GM19372 (cell line): ENCODE measurements at regions not wholly inside any gene's neighbourhood (a gene's known extent, or its start where the extent isn't known, plus 50 kb on each side); places are given as distances from the start of the nearest gene placed in this dataset.

Experiments
- ATAC-seq: cut with Tn5 transposase; IDR thresholded peaks from one replicate; pipeline ENCODE4 v1.9.1; 2021; ENCODE audit warnings: mild to moderate bottlenecking, low read depth, moderate library complexity; ENCODE audit not compliant: unreplicated experiment

DNA sequence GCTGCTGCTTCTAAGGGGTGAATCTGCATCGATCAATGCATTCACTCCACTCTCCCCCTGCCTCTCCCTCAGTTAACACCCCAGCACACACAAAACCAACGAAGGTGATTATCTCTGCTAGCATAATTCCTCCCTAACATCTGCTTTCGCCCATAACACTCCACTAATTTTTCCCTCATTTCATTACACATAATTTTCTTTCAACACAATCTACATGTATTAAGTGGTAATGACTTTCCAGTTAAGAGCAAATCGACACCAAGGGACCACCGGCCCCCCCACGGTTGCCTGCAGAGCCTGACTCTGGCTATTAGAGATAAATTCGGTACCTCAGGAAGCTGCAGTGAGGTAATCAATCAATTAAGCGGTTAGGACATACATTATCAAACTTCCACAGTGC lies 1115.6 kb downstream of the BCL11B start:
- ATAC-seq = no peak

- no peak for ATAC-seq
Measured at GRCh38 chr14:98160901-98161300, 1111.1 kb downstream of the BCL11B start.

GRCh38 chr14:98161356-98161755 lies 1110.6 kb downstream of the BCL11B start:
- no peak for ATAC-seq

DNA sequence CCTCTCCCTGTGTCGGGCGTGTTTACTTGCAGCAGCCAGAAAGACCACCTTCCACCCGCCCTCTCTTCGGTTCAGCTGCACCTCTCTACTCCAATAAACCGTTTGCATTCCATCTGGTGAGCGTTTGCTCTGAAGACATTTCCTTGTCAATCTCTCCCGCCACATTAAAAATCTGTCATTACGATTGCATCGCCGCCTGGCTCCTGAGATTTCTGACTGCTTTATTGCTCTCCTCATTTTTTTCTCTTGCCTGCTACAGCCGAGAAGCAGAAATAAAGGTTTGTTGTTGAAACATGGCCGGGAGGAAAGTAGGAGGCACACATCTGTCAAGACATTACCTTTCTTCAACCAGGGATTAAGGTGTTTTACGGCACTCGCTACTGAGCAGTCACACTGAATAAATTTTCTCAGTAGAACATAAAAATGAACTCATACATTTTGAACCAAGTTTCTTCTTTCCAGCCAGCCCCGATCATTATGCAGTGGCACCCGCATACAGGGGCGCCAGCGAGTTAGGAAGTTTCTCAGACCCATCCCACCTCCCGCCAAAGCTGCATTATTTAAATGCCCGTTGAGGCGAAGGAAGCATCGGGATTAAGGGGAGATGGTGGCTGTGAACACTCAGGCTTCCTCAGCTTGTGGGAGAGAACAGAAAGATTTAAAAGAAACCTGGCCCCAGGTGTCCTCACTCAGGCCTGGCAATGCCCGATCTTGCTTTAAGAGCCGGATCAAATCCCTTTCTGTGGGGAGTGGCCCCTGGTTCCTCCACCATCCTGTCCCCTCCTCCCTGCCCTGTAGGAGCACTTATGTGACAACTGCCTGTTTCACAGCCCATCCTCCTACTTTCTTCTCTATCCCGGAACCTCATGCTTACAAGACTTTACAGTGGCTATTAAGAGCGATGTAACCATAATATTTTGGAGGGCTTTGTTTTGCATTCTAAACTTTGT lies 1108.9 kb downstream of the BCL11B start:
- ATAC-seq = no peak

GRCh38 chr14:98163873-98164272 lies 1108.1 kb downstream of the BCL11B start:
- ATAC-seq = no peak

DNA sequence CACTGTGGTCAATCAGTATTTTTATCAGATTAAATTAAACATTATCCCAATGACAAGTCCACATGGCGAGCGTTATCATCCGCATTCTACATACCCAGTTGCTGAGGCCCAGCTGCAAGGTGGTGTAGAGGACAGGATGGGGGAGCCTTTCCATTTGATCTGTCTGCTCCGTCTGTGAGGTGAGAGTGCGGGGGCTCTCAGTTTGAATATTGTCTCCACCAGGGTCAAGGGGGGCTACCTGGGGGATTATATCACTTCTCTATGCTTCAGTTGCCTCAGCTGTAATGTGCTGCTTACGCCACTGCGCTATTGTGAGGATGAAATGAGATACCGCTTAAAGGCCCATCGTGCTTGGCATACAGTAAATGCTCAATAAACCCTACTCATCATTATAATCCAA lies 1106.0 kb downstream of the BCL11B start:
- no peak for ATAC-seq

DNA sequence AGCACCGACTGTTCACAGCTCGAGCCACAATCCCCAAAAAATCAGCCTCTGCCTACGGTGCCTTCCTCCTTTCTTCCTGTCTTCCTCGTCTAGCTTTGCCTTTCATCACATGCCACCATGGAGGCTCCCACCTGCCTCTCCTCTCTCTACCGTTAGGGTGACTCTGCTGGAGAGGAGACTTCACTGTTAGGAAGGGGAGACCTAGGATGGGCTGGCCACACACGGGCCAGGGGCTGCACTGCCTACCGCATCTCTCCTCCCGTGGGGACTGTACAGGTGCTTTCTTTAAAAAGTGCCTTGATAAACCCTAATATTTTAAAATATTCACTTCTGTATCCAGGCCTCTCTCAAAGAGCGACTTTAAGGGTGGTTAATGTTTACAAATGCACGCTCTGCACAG lies 1104.7 kb downstream of the BCL11B start:
- no peak for ATAC-seq

DNA sequence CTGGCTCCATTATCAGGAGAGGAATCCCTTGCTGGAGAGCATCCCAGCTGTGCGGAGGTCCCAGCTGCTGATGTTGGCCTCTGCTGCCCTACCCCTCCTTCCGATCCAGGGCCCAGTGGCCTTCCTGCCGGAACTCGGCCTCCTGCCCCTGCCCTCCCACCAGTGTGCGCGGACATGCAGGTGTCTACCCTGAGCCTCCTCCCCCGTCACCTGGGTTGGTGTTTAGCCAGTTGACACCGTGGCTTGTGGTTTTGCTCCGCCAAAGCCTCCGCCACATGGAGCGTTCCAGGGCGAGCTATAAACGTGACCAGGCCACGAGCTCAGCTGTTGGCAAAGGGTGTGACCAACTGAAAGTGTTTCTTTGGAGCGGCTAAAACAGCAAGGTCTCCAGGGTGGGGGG lies 1104.3 kb downstream of the BCL11B start:
- ATAC-seq = no peak

DNA sequence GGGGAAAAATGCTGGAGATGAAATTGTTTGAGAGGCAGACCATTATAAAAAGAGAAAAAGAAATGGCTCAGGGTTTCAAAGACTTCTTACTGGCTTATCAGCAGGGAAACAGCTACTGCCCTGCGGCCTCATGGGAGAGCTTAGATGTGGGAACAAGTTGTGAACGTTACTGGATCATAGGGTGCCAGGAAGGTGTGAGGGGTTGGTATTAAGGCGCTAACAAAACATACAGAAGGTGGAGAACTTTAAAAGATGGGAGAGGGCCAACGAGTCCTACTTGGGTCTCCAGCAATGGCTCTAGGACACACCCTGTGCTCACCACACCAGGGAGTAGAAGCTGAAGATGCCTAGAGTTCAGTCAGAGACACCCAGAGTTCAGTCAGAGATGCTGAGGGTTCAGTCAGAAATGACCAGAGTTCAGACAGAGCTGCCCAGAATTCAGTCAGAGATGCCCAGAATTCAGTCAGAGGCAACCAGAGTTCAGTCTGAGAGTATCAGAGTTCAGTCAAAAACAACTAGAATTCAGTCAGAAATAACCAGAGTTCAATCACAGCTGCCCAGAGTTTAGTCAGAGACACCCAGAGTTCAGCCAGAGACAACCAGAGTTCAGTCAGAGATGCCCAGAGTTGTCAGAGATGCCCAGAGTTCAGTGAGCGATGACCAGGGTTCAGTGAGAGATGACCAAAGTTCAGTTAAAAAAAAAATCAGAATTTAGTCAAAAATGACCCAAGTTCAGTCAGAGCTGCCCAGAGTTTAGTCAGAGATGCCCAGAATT lies 1103.6 kb downstream of the BCL11B start:
- ATAC-seq = no peak

DNA sequence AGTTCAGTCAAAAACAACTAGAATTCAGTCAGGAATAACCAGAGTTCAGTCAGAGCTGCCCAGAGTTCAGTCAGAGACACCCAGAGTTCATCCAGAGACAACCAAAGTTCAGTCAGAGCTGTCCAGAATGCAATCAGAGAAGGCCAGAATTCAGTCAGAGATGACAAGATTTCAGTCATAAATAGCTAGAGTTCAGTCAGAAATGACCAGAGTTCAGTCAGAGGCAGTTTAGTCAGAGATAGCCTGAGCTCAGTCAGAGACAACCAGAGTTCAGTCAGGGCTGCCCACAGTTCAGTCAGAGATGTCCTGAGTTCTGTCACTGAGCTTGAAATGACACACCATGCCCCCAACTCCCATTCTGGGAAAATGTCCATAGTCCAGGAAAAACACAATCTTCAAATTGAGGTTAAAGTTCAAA lies 1102.8 kb downstream of the BCL11B start:
- ATAC-seq = no peak

- no peak for ATAC-seq
Measured at GRCh38 chr14:98170575-98170974, 1101.4 kb downstream of the BCL11B start.

DNA sequence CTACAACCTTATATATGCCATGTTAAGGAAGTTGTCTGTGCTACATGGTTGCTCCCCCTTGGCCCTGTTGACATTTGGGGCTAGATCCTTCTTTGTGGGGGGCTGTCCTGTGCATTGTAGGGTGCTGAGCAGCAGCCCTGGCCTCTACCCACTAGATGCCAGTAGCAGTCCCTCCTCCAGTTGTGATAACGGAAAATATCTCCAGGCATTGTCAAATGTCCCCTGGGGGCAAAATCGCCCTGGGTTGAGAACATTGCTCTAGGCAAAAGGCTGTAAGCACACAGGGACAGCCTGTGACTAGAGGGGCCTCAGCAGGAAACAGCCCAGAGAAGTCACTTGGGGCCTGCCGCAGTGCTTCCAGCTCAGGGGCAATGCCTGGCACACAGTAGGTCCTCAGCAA lies 1100.3 kb downstream of the BCL11B start:
- no peak for ATAC-seq

- no peak for ATAC-seq
Measured at GRCh38 chr14:98172243-98172778, 1099.7 kb downstream of the BCL11B start.

GRCh38 chr14:98173305-98173704 lies 1098.7 kb downstream of the BCL11B start:
- no peak for ATAC-seq

DNA sequence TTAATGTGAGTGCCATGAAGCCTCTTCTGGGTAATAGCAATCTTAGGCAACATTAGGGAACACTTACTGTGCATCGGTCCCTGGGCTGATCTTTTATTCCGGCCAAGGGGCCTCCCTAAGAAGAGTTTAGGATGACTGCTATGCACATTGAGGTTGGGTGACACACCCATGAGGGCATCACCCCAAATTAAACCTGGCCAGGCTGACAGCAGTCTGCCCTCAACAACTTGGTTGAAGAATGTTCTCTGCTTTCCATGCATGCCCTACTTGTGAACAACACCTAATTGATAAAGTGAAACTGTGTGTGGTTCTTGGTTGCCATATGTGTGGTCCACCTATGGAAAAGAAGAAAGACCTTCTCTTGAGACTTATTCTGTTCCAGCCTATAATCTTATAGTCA lies 1098.0 kb downstream of the BCL11B start:
- ATAC-seq = no peak

GRCh38 chr14:98175436-98175835 lies 1096.6 kb downstream of the BCL11B start:
- ATAC-seq = no peak

GRCh38 chr14:98175881-98176280 lies 1096.1 kb downstream of the BCL11B start:
- ATAC-seq = no peak

GRCh38 chr14:98176892-98177291 lies 1095.1 kb downstream of the BCL11B start:
- no peak for ATAC-seq

DNA sequence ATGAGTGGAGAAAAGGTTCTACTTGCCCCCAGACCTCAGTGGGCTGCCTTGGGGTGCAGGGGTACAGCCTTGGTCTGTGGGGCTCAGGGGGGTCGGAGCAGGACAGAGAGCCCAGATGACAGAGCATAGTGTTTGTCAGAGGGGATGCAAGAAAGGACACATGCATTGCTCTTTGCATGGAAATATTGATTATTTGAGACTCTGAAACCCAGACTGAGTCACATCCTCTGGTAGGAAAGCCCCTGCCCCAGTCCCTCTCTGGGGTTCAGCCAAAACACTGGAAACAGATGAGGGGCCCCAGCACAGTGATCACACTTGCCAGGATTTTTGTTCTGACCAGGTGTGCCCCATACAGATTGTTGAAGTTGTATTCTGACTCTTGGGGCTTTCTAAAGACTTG lies 1094.4 kb downstream of the BCL11B start:
- ATAC-seq = no peak

- ATAC-seq = no peak
Measured at GRCh38 chr14:98181241-98181640, 1090.8 kb downstream of the BCL11B start.

GRCh38 chr14:98181768-98182167 lies 1090.2 kb downstream of the BCL11B start:
- ATAC-seq = no peak
